HCT116 (cell line): ENCODE measurements at regions not wholly inside any gene's neighbourhood (a gene's known extent, or its start where the extent isn't known, plus 50 kb on each side); places are given as distances from the start of the nearest gene placed in this dataset.
A peak's percentile ranks its signal among the peaks of the same experiment; 100 is the strongest.

ENCODE experiments used
- CEBPB ChIP-seq: IDR thresholded peaks from 2 replicates; pipeline ENCODE4 v1.6.1; 2012; ENCODE audit warnings: low read depth
- JUND ChIP-seq: IDR thresholded peaks from 2 replicates; pipeline ENCODE4 v1.6.1; 2012
- POLR2A ChIP-seq: IDR thresholded peaks from 2 replicates; pipeline ENCODE4 v1.7.0; 2011; ENCODE audit warnings: borderline replicate concordance; ENCODE audit not compliant: insufficient read depth, insufficient read length; ENCODE audit errors: extremely low read depth
- POLR2AphosphoS5 ChIP-seq: IDR thresholded peaks from 2 replicates; pipeline ENCODE4 v1.6.1; 2011; ENCODE audit warnings: mild to moderate bottlenecking, low read depth, low read length, moderate library complexity
- RAD21 ChIP-seq: IDR thresholded peaks from 2 replicates; pipeline ENCODE4 v1.6.1; 2012; ENCODE audit warnings: low read depth, mild to moderate bottlenecking
- TF ChIP-seq, protein P1 (sequence below), 3 experiments: fragments of 200-600 bp in 1 of 3; sonication (generic) in 1 of 3; IDR thresholded peaks in 2 of 3; conservative IDR thresholded peaks in 1 of 3; 2 replicates each; pipeline ENCODE4 v1.5.1; 2012 to 2017; ENCODE audit warnings: low read depth in 2 of 3, low read length in 2 of 3, antibody characterized with exemption in 1 of 3, borderline replicate concordance in 1 of 3, control low read depth in 1 of 3, mild to moderate bottlenecking in 1 of 3, mixed read lengths in 1 of 3, mixed run types in 1 of 3, moderate library complexity in 1 of 3; ENCODE audit not compliant: insufficient read depth in 1 of 3

GRCh38 chr3:14324224-14324944 lies 78.0 kb upstream of the SLC6A6 start:
- no peak for TF ChIP-seq CEBPB
- TF ChIP-seq, protein P1, sequence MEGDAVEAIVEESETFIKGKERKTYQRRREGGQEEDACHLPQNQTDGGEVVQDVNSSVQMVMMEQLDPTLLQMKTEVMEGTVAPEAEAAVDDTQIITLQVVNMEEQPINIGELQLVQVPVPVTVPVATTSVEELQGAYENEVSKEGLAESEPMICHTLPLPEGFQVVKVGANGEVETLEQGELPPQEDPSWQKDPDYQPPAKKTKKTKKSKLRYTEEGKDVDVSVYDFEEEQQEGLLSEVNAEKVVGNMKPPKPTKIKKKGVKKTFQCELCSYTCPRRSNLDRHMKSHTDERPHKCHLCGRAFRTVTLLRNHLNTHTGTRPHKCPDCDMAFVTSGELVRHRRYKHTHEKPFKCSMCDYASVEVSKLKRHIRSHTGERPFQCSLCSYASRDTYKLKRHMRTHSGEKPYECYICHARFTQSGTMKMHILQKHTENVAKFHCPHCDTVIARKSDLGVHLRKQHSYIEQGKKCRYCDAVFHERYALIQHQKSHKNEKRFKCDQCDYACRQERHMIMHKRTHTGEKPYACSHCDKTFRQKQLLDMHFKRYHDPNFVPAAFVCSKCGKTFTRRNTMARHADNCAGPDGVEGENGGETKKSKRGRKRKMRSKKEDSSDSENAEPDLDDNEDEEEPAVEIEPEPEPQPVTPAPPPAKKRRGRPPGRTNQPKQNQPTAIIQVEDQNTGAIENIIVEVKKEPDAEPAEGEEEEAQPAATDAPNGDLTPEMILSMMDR (IDR thresholded peaks at IDR 0.05 in 2 of 3, conservative IDR thresholded peaks at IDR 0.05 in 1 of 3; ENCODE audit: borderline replicate concordance in 1 of 3, insufficient read depth in 1 of 3, low read depth in 2 of 3, low read length in 2 of 3): no peak
- no peak for TF ChIP-seq POLR2A
- no peak for TF ChIP-seq RAD21
- no peak for TF ChIP-seq POLR2AphosphoS5
- TF ChIP-seq JUND: peak; percentile 48; the same call in 1 of the 2 replicates
